IgD-negative memory B cell (primary cell): ENCODE measurements at regions not wholly inside any gene's neighbourhood (a gene's known extent, or its start where the extent isn't known, plus 50 kb on each side); places are given as distances from the start of the nearest gene placed in this dataset.

Source experiments
- H3K27ac Mint-ChIP-seq, 3 donors: one replicate each; pipeline ENCODE4 v1.8.0; 2020 to 2022; ENCODE audit warnings: mild to moderate bottlenecking in 3 of 3, mixed read lengths in 3 of 3, moderate library complexity in 1 of 3
- H3K27me3 Mint-ChIP-seq: one replicate; pipeline ENCODE4 v1.8.0; 2021; ENCODE audit warnings: mixed read lengths
- H3K36me3 Mint-ChIP-seq: one replicate; pipeline ENCODE4 v1.8.0; 2020; ENCODE audit warnings: mild to moderate bottlenecking, mixed read lengths
- H3K4me1 Mint-ChIP-seq, 3 donors: one replicate each; pipeline ENCODE4 v1.8.0; 2020 to 2022; ENCODE audit warnings: mixed read lengths in 3 of 3, mild to moderate bottlenecking in 1 of 3
- H3K4me3 Mint-ChIP-seq, 4 donors: one replicate each; pipeline ENCODE4 v1.8.0; 2020 to 2022; ENCODE audit warnings: mild to moderate bottlenecking in 4 of 4, mixed read lengths in 4 of 4, moderate library complexity in 3 of 4
- H3K9me3 Mint-ChIP-seq, 3 donors: one replicate each; pipeline ENCODE4 v1.8.0; 2020 to 2021; ENCODE audit warnings: mixed read lengths in 3 of 3, mild to moderate bottlenecking in 1 of 3

GRCh38 chr14:105850853-105851581, 324.6 kb downstream of the TMEM121 start:
- Mint-ChIP-seq H3K9me3 (no peaks in the 10 kb centered on the region), H3K4me3 (no peak overlapping the region), H3K4me1 (peaks cover 0 to 3% (median 0%) of the 10 kb centered on the region in 3 donors), H3K27me3 (no peaks in the 10 kb centered on the region), H3K36me3 (no peaks in the 10 kb centered on the region), H3K27ac (peak overlapping the region in 1 of 3 donors; percentile 83)

- H3K4me3 Mint-ChIP-seq, result no peak overlapping the region
- no peaks in the 10 kb centered on the region for H3K36me3 Mint-ChIP-seq
- H3K27me3 Mint-ChIP-seq, result no peaks in the 10 kb centered on the region
- H3K9me3 Mint-ChIP-seq, result no peaks in the 10 kb centered on the region
- peaks cover 0 to 3% (median 0%) of the 10 kb centered on the region in 3 donors for H3K4me1 Mint-ChIP-seq
- H3K27ac Mint-ChIP-seq, result no peak overlapping the region
Observed at GRCh38 chr14:105851716-105852377, 325.5 kb downstream of the TMEM121 start.

GRCh38 chr14:105852378-105853088, 326.1 kb downstream of the TMEM121 start:
- H3K4me1 Mint-ChIP-seq, result peaks cover 0 to 3% (median 0%) of the 10 kb centered on the region in 3 donors
- no peaks in the 10 kb centered on the region for H3K9me3 Mint-ChIP-seq
- H3K27ac Mint-ChIP-seq, result no peak overlapping the region
- no peak overlapping the region for H3K4me3 Mint-ChIP-seq
- H3K36me3 Mint-ChIP-seq, result no peaks in the 10 kb centered on the region
- no peaks in the 10 kb centered on the region for H3K27me3 Mint-ChIP-seq

- H3K27ac Mint-ChIP-seq, result no peak overlapping the region
- no peaks in the 10 kb centered on the region for H3K27me3 Mint-ChIP-seq
- H3K4me1 Mint-ChIP-seq, result peaks cover 0 to 3% (median 0%) of the 10 kb centered on the region in 3 donors
- peak overlapping the region in 2 of 4 donors; percentile 41 to 61 for H3K4me3 Mint-ChIP-seq
- no peaks in the 10 kb centered on the region for H3K9me3 Mint-ChIP-seq
- H3K36me3 Mint-ChIP-seq, result no peaks in the 10 kb centered on the region
Observed at GRCh38 chr14:105853089-105853906, 326.9 kb downstream of the TMEM121 start.

- Mint-ChIP-seq H3K27ac (peak overlapping the region in 1 of 3 donors; percentile 42), H3K4me1 (peaks cover 0 to 3% (median 0%) of the 10 kb centered on the region in 3 donors), H3K27me3 (no peaks in the 10 kb centered on the region), H3K9me3 (no peaks in the 10 kb centered on the region), H3K4me3 (peak overlapping the region in 1 of 4 donors; percentile 61), H3K36me3 (no peaks in the 10 kb centered on the region)
Observed at GRCh38 chr14:105853907-105854599, 327.7 kb downstream of the TMEM121 start.

- Mint-ChIP-seq H3K4me1 (peaks cover 0 to 3% (median 0%) of the 10 kb centered on the region in 3 donors), H3K36me3 (no peaks in the 10 kb centered on the region), H3K9me3 (no peaks in the 10 kb centered on the region), H3K27me3 (no peaks in the 10 kb centered on the region), H3K27ac (peak overlapping the region in 2 of 3 donors; percentile 42 to 88), H3K4me3 (peak overlapping the region; percentile 35 to 78 (median 74))
Observed at GRCh38 chr14:105854600-105855245, 328.3 kb downstream of the TMEM121 start.

GRCh38 chr14:105855246-105855892, 329.0 kb downstream of the TMEM121 start:
- Mint-ChIP-seq H3K9me3 (no peaks in the 10 kb centered on the region), H3K27me3 (no peaks in the 10 kb centered on the region), H3K36me3 (peaks cover 2% of the 10 kb centered on the region), H3K4me1 (peaks cover 0 to 3% (median 0%) of the 10 kb centered on the region in 3 donors), H3K27ac (peak overlapping the region; percentile 51 to 91 (median 88)), H3K4me3 (peak overlapping the region in 3 of 4 donors; percentile 43 to 99 (median 94))

GRCh38 chr14:105855893-105856675, 329.7 kb downstream of the TMEM121 start:
- H3K27ac Mint-ChIP-seq, result peak overlapping the region; percentile 51 to 91 (median 88)
- H3K4me3 Mint-ChIP-seq, result peak overlapping the region; percentile 77 to 99 (median 89)
- peaks cover 0 to 3% (median 0%) of the 10 kb centered on the region in 3 donors for H3K4me1 Mint-ChIP-seq
- H3K9me3 Mint-ChIP-seq, result no peaks in the 10 kb centered on the region
- H3K36me3 Mint-ChIP-seq, result peaks cover 5% of the 10 kb centered on the region
- no peaks in the 10 kb centered on the region for H3K27me3 Mint-ChIP-seq

- peak overlapping the region; percentile 77 to 99 (median 89) for H3K4me3 Mint-ChIP-seq
- no peaks in the 10 kb centered on the region for H3K27me3 Mint-ChIP-seq
- peaks cover 0 to under 1% (median 0%) of the 10 kb centered on the region in 3 donors for H3K9me3 Mint-ChIP-seq
- H3K27ac Mint-ChIP-seq, result peak overlapping the region in 1 of 3 donors; percentile 67
- peaks cover 0 to 3% (median 0%) of the 10 kb centered on the region in 3 donors for H3K4me1 Mint-ChIP-seq
- H3K36me3 Mint-ChIP-seq, result peaks cover 6% of the 10 kb centered on the region
Observed at GRCh38 chr14:105856676-105857219, 330.4 kb downstream of the TMEM121 start.

GRCh38 chr14:105857220-105857825, 330.9 kb downstream of the TMEM121 start:
- peaks cover 0 to 3% (median 0%) of the 10 kb centered on the region in 3 donors for H3K4me1 Mint-ChIP-seq
- peaks cover 0 to 5% (median 0%) of the 10 kb centered on the region in 3 donors for H3K9me3 Mint-ChIP-seq
- H3K27ac Mint-ChIP-seq, result no peak overlapping the region
- peak overlapping the region; percentile 77 to 100 (median 96) for H3K4me3 Mint-ChIP-seq
- no peaks in the 10 kb centered on the region for H3K27me3 Mint-ChIP-seq
- peaks cover 7% of the 10 kb centered on the region for H3K36me3 Mint-ChIP-seq

GRCh38 chr14:105857826-105858675, 331.7 kb downstream of the TMEM121 start:
- Mint-ChIP-seq H3K4me3 (peak overlapping the region; percentile 77 to 100 (median 96)), H3K36me3 (peaks cover 13% of the 10 kb centered on the region), H3K27ac (peak overlapping the region in 1 of 3 donors; percentile 27), H3K4me1 (peaks cover 0 to 3% (median 0%) of the 10 kb centered on the region in 3 donors), H3K9me3 (peaks cover 0 to 5% (median 0%) of the 10 kb centered on the region in 3 donors), H3K27me3 (no peaks in the 10 kb centered on the region)
